ENCODE measurements at regions not wholly inside any gene's neighbourhood (a gene's known extent, or its start where the extent isn't known, plus 50 kb on each side); places are given as distances from the start of the nearest gene placed in this dataset.

- H3K27ac ChIP-seq: no peak overlapping the region
- no peaks in the 10 kb centered on the region for H3K36me3 ChIP-seq
- DNase-seq: no peak
- no peaks in the 10 kb centered on the region for H3K27me3 ChIP-seq (ENCODE audit: insufficient read depth, low read depth, severe bottlenecking)
- no peak for TF ChIP-seq CTCF (IDR thresholded peaks at IDR 0.05; ENCODE audit: low read depth, low read length)
- no peak overlapping the region for H3K4me3 ChIP-seq (ENCODE audit: low read depth, low read length)
- H3K9me3 ChIP-seq (ENCODE audit: severe bottlenecking): no peaks in the 10 kb centered on the region
These were observed 546.0 kb upstream of the LMO3 start for GRCh38 chr12:17151917-17152316.

GRCh38 chr12:17148706-17149105 lies 542.7 kb upstream of the LMO3 start:
- H3K36me3 ChIP-seq: no peaks in the 10 kb centered on the region
- H3K27me3 ChIP-seq (ENCODE audit: insufficient read depth, low read depth, severe bottlenecking): no peaks in the 10 kb centered on the region
- no peak overlapping the region for H3K4me3 ChIP-seq (ENCODE audit: low read depth, low read length)
- no peak overlapping the region for H3K27ac ChIP-seq
- TF ChIP-seq CTCF (IDR thresholded peaks at IDR 0.05; ENCODE audit: low read depth, low read length): no peak
- H3K9me3 ChIP-seq (ENCODE audit: severe bottlenecking): no peaks in the 10 kb centered on the region
- no peak for DNase-seq

GRCh38 chr12:17142856-17143255 lies 536.9 kb upstream of the LMO3 start:
- Histone ChIP-seq H3K27me3 (ENCODE audit: insufficient read depth, low read depth, severe bottlenecking) (no peaks in the 10 kb centered on the region), H3K36me3 (no peaks in the 10 kb centered on the region), H3K27ac (no peak overlapping the region), H3K9me3 (ENCODE audit: severe bottlenecking) (no peaks in the 10 kb centered on the region), H3K4me3 (ENCODE audit: low read depth, low read length) (no peak overlapping the region)
- TF ChIP-seq CTCF (IDR thresholded peaks at IDR 0.05; ENCODE audit: low read depth, low read length): no peak
- DNase-seq: no peak

- no peaks in the 10 kb centered on the region for H3K27me3 ChIP-seq (ENCODE audit: insufficient read depth, low read depth, severe bottlenecking)
- no peak overlapping the region for H3K4me3 ChIP-seq (ENCODE audit: low read depth, low read length)
- H3K27ac ChIP-seq: no peak overlapping the region
- DNase-seq: no peak
- no peaks in the 10 kb centered on the region for H3K9me3 ChIP-seq (ENCODE audit: severe bottlenecking)
- H3K36me3 ChIP-seq: no peaks in the 10 kb centered on the region
- TF ChIP-seq CTCF (IDR thresholded peaks at IDR 0.05; ENCODE audit: low read depth, low read length): no peak
These were observed 534.0 kb upstream of the LMO3 start for GRCh38 chr12:17139931-17140330.

- Histone ChIP-seq H3K27ac (no peak overlapping the region), H3K27me3 (ENCODE audit: insufficient read depth, low read depth, severe bottlenecking) (no peaks in the 10 kb centered on the region), H3K4me3 (ENCODE audit: low read depth, low read length) (no peak overlapping the region), H3K9me3 (ENCODE audit: severe bottlenecking) (no peaks in the 10 kb centered on the region), H3K36me3 (no peaks in the 10 kb centered on the region)
- no peak for TF ChIP-seq CTCF (IDR thresholded peaks at IDR 0.05; ENCODE audit: low read depth, low read length)
- DNase-seq: no peak
These were observed 531.4 kb upstream of the LMO3 start for GRCh38 chr12:17137396-17137795.

GRCh38 chr12:17134315-17134714 lies 528.4 kb upstream of the LMO3 start:
- H3K36me3 ChIP-seq: no peaks in the 10 kb centered on the region
- H3K4me3 ChIP-seq (ENCODE audit: low read depth, low read length): no peak overlapping the region
- H3K9me3 ChIP-seq (ENCODE audit: severe bottlenecking): no peaks in the 10 kb centered on the region
- DNase-seq: no peak
- TF ChIP-seq CTCF (IDR thresholded peaks at IDR 0.05; ENCODE audit: low read depth, low read length): no peak
- no peak overlapping the region for H3K27ac ChIP-seq
- H3K27me3 ChIP-seq (ENCODE audit: insufficient read depth, low read depth, severe bottlenecking): no peaks in the 10 kb centered on the region
